ENCODE measurements at regions not wholly inside any gene's neighbourhood (a gene's known extent, or its start where the extent isn't known, plus 50 kb on each side); places are given as distances from the start of the nearest gene placed in this dataset.

GRCh38 chr13:34401696-34402095 is 540.4 kb upstream of the NBEA start:
- no peak for DNase-seq (ENCODE audit: low read depth in 1 of 2, low spot score in 1 of 2)
- no peak overlapping the region for H3K27ac ChIP-seq (replicated peaks)
- H3K27me3 ChIP-seq (ENCODE audit: insufficient read depth, poor library complexity, severe bottlenecking), result no peaks in the 10 kb centered on the region
- no peak overlapping the region for H3K4me3 ChIP-seq (replicated peaks; ENCODE audit: insufficient read depth, low read length)
- no peak for TF ChIP-seq POLR2AphosphoS5 (IDR thresholded peaks at IDR 0.05; ENCODE audit: low read depth)
- no peak for TF ChIP-seq REST (IDR thresholded peaks at IDR 0.05; ENCODE audit: insufficient replicate concordance, low read depth)
- no peak for TF ChIP-seq GABPA (IDR thresholded peaks at IDR 0.05; ENCODE audit: low read depth)
- no peak for TF ChIP-seq SPI1 (IDR thresholded peaks at IDR 0.05; ENCODE audit: borderline replicate concordance, low read depth)
- TF ChIP-seq CTCF (IDR thresholded peaks at IDR 0.05; ENCODE audit: insufficient read depth, low read length), result no peak

DNA sequence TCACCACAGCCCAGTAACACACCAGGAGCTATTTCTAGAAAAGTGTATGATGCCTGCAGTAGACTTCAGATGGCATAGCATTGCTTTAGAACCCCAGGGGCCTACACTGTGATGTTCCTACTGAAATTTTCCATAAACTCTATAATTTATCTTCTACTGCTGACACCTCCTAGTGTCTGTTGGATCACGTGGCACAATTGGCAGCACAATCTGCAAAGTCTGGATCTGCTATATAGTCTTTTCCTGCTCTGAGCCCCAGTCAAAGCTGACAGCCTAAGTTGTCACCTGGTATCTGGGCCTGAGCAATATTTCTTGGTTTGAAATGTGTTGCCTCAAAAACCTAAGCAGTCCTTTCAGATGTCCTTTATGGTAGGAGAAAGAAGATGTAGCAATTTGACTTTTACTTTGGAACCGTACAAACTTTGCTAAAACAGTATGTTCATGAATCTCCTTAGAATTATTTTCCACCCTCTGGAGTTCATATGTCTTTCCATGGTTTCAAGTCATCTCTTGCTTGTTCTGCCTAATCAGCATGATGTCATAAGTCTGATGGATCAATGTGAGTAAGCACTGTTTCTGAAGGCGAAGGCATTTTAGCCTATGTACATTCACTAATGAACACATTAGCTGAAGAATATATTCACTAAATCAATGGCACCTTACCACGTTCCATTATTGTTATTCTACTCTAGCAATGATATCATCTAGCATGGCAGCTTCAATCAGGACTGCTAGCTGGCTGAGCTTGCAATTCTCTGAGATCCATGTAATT is 536.5 kb upstream of the NBEA start:
- no peak for DNase-seq (ENCODE audit: low read depth in 1 of 2, low spot score in 1 of 2)
- no peak overlapping the region for H3K4me3 ChIP-seq (replicated peaks; ENCODE audit: insufficient read depth, low read length)
- no peak overlapping the region for H3K27ac ChIP-seq (replicated peaks)
- TF ChIP-seq SPI1 (IDR thresholded peaks at IDR 0.05; ENCODE audit: borderline replicate concordance, low read depth) (no peak), REST (IDR thresholded peaks at IDR 0.05; ENCODE audit: insufficient replicate concordance, low read depth) (no peak), CTCF (IDR thresholded peaks at IDR 0.05; ENCODE audit: insufficient read depth, low read length) (no peak), GABPA (IDR thresholded peaks at IDR 0.05; ENCODE audit: low read depth) (no peak), POLR2AphosphoS5 (IDR thresholded peaks at IDR 0.05; ENCODE audit: low read depth) (no peak)
- H3K27me3 ChIP-seq (ENCODE audit: insufficient read depth, poor library complexity, severe bottlenecking), result no peaks in the 10 kb centered on the region

GRCh38 chr13:34408640-34409039 is 533.4 kb upstream of the NBEA start:
- Histone ChIP-seq H3K4me3 (replicated peaks; ENCODE audit: insufficient read depth, low read length) (no peak overlapping the region), H3K27me3 (ENCODE audit: insufficient read depth, poor library complexity, severe bottlenecking) (no peaks in the 10 kb centered on the region), H3K27ac (replicated peaks) (no peak overlapping the region)
- no peak for DNase-seq (ENCODE audit: low read depth in 1 of 2, low spot score in 1 of 2)
- no peak for TF ChIP-seq SPI1 (IDR thresholded peaks at IDR 0.05; ENCODE audit: borderline replicate concordance, low read depth)
- TF ChIP-seq GABPA (IDR thresholded peaks at IDR 0.05; ENCODE audit: low read depth), result no peak
- TF ChIP-seq POLR2AphosphoS5 (IDR thresholded peaks at IDR 0.05; ENCODE audit: low read depth), result no peak
- no peak for TF ChIP-seq CTCF (IDR thresholded peaks at IDR 0.05; ENCODE audit: insufficient read depth, low read length)
- no peak for TF ChIP-seq REST (IDR thresholded peaks at IDR 0.05; ENCODE audit: insufficient replicate concordance, low read depth)

Data from HL-60 (cell line).